Naive thymus-derived CD4-positive, alpha-beta T cell (primary cell): ENCODE measurements at regions not wholly inside any gene's neighbourhood (a gene's known extent, or its start where the extent isn't known, plus 50 kb on each side); places are given as distances from the start of the nearest gene placed in this dataset.

Experiments used
- ATAC-seq: fragments of 150-1000 bp; cut with Tn5 transposase; 2 replicates; pipeline ENCODE4 v1.10.0; 2021; ENCODE audit warnings: mild to moderate bottlenecking, moderate library complexity
- CTCF ChIA-PET: fragments of 350-600 bp; sonication (Branson Sonifier 250); formaldehyde crosslinking; loops from one replicate; lab custom pipeline; 2021; ENCODE audit warnings: antibody characterized with exemption; lab: Charles Lee
- POLR2A ChIA-PET: fragments of 350-600 bp; sonication (Branson Sonifier 250); formaldehyde crosslinking; loops from one replicate; lab custom pipeline; 2021; ENCODE audit warnings: antibody characterized with exemption, inconsistent platforms; lab: Charles Lee
- DNase-seq, 9 donors: peaks; one replicate each; pipeline versions ENCODE4 v3.0.0 to v3.0.0-alpha.2; 2020 to 2022; ENCODE audit warnings: mixed read lengths in 1 of 9
- H3K27ac ChIP-seq: one replicate; pipeline ENCODE4 v1.7.0; 2013; ENCODE audit warnings: mild to moderate bottlenecking, low read depth, low read length, moderate library complexity
- H3K27me3 ChIP-seq, 2 donors: one replicate each; pipeline ENCODE4 v1.7.0; 2013; ENCODE audit warnings: low read length in 2 of 2, mild to moderate bottlenecking in 2 of 2, moderate library complexity in 2 of 2; ENCODE audit not compliant: control insufficient read depth in 2 of 2, insufficient read depth in 2 of 2
- H3K36me3 ChIP-seq, 3 experiments: 1 replicate in 2 of 3; 2 replicates in 1 of 3; pipeline ENCODE4 v1.7.0; 2013; ENCODE audit warnings: low read length in 3 of 3, mild to moderate bottlenecking in 3 of 3, moderate library complexity in 1 of 3; ENCODE audit not compliant: insufficient read depth in 3 of 3, control insufficient read depth in 2 of 3
- H3K4me1 ChIP-seq, 2 donors: one replicate each; pipeline ENCODE4 v1.7.0; 2013; ENCODE audit warnings: low read length in 2 of 2, mild to moderate bottlenecking in 2 of 2, moderate library complexity in 1 of 2; ENCODE audit not compliant: control insufficient read depth in 2 of 2, insufficient read depth in 2 of 2
- H3K4me3 ChIP-seq: 2 replicates; pipeline ENCODE4 v1.7.0; 2013; ENCODE audit warnings: mild to moderate bottlenecking, low read length
- H3K9me3 ChIP-seq, 3 experiments: 1 replicate in 2 of 3; 2 replicates in 1 of 3; pipeline ENCODE4 v1.7.0; 2013; ENCODE audit warnings: low read length in 3 of 3; ENCODE audit not compliant: control insufficient read depth in 2 of 3
- H3K27ac Mint-ChIP-seq, 9 donors: one replicate each; pipeline ENCODE4 v1.8.0; 2020 to 2022; ENCODE audit warnings: mixed read lengths in 9 of 9, mild to moderate bottlenecking in 8 of 9, moderate library complexity in 5 of 9, inconsistent platforms in 2 of 9
- H3K27me3 Mint-ChIP-seq, 5 donors: one replicate each; pipeline ENCODE4 v1.8.0; 2021 to 2022; ENCODE audit warnings: mixed read lengths in 5 of 5, mild to moderate bottlenecking in 1 of 5
- H3K36me3 Mint-ChIP-seq, 5 donors: one replicate each; pipeline ENCODE4 v1.8.0; 2020 to 2022; ENCODE audit warnings: mixed read lengths in 5 of 5, mild to moderate bottlenecking in 3 of 5, inconsistent platforms in 1 of 5
- H3K4me1 Mint-ChIP-seq, 7 donors: one replicate each; pipeline ENCODE4 v1.8.0; 2020 to 2022; ENCODE audit warnings: mixed read lengths in 7 of 7, mild to moderate bottlenecking in 3 of 7, inconsistent platforms in 1 of 7
- H3K4me3 Mint-ChIP-seq, 10 donors: one replicate each; pipeline ENCODE4 v1.8.0; 2020 to 2022; ENCODE audit warnings: mild to moderate bottlenecking in 10 of 10, mixed read lengths in 10 of 10, moderate library complexity in 6 of 10, inconsistent platforms in 2 of 10
- H3K9me3 Mint-ChIP-seq, 11 donors: one replicate each; pipeline ENCODE4 v1.8.0; 2020 to 2022; ENCODE audit warnings: mixed read lengths in 11 of 11, mild to moderate bottlenecking in 4 of 11, inconsistent platforms in 1 of 11, moderate library complexity in 1 of 11
- intact Hi-C, 2 donors: fragments of 100-400 bp; cut with micrococcal nuclease; formaldehyde crosslinking; loops; one replicate each; pipeline ENCODE4 v1.15.1; 2023

GRCh38 chr1:5651473-5651872 is 340.8 kb downstream of the NPHP4 start:
- Histone ChIP-seq H3K27me3 (no peaks in the 10 kb centered on the region), H3K27ac (no peak overlapping the region), H3K4me3 (no peak overlapping the region), H3K4me1 (no peaks in the 10 kb centered on the region), H3K36me3 (no peaks in the 10 kb centered on the region), H3K9me3 (no peaks in the 10 kb centered on the region)
- ChIA-PET CTCF (interaction anchor here (0.5 kb wide), 1 partner anchor 1834 kb away, joined by 3 read pairs; no protein-coding TSS in a partner anchor), POLR2A (no interaction called here)
- Mint-ChIP-seq H3K27me3 (peaks cover 2 to 52% (median 20%) of the 10 kb centered on the region in 5 donors), H3K4me1 (peaks cover 0 to 4% (median 0%) of the 10 kb centered on the region in 7 donors), H3K9me3 (peaks cover 0 to 18% (median 4%) of the 10 kb centered on the region in 11 donors), H3K27ac (no peak overlapping the region), H3K36me3 (no peaks in the 10 kb centered on the region), H3K4me3 (no peak overlapping the region)
- no peak for DNase-seq
- intact Hi-C loops = no loop called here
- ATAC-seq = no peak

- intact Hi-C loops = no loop called here
- ChIA-PET POLR2A (no interaction called here), CTCF (no interaction called here)
- ATAC-seq = no peak
- Histone ChIP-seq H3K27me3 (no peaks in the 10 kb centered on the region), H3K27ac (no peak overlapping the region), H3K9me3 (no peaks in the 10 kb centered on the region), H3K4me1 (no peaks in the 10 kb centered on the region), H3K36me3 (no peaks in the 10 kb centered on the region), H3K4me3 (no peak overlapping the region)
- H3K27ac Mint-ChIP-seq = no peak overlapping the region
- H3K4me1 Mint-ChIP-seq = peaks cover 0 to 4% (median 0%) of the 10 kb centered on the region in 7 donors
- H3K36me3 Mint-ChIP-seq = no peaks in the 10 kb centered on the region
- H3K4me3 Mint-ChIP-seq = no peak overlapping the region
- H3K9me3 Mint-ChIP-seq = peaks cover 0 to 18% (median 4%) of the 10 kb centered on the region in 11 donors
- H3K27me3 Mint-ChIP-seq = peaks cover 2 to 52% (median 22%) of the 10 kb centered on the region in 5 donors
- DNase-seq = no peak
Measured at GRCh38 chr1:5651027-5651410, 341.2 kb downstream of the NPHP4 start.

- H3K4me1 Mint-ChIP-seq = peaks cover 0 to 4% (median 0%) of the 10 kb centered on the region in 7 donors
- H3K27ac Mint-ChIP-seq = no peak overlapping the region
- H3K36me3 Mint-ChIP-seq = no peaks in the 10 kb centered on the region
Measured at GRCh38 chr1:5650283-5651026, 341.8 kb downstream of the NPHP4 start.

GRCh38 chr1:5649795-5650194 is 342.4 kb downstream of the NPHP4 start:
- ChIA-PET POLR2A (no interaction called here), CTCF (no interaction called here)
- H3K27me3 ChIP-seq = no peaks in the 10 kb centered on the region
- H3K4me3 ChIP-seq = no peak overlapping the region
- no peak for DNase-seq
- no peaks in the 10 kb centered on the region for H3K4me1 ChIP-seq
- Mint-ChIP-seq H3K9me3 (peaks cover 0 to 19% (median 4%) of the 10 kb centered on the region in 11 donors), H3K27ac (no peak overlapping the region), H3K27me3 (peaks cover 2 to 48% (median 22%) of the 10 kb centered on the region in 5 donors), H3K4me1 (peaks cover 0 to 4% (median 0%) of the 10 kb centered on the region in 7 donors), H3K4me3 (no peak overlapping the region), H3K36me3 (no peaks in the 10 kb centered on the region)
- intact Hi-C loops = no loop called here
- ATAC-seq = no peak
- H3K9me3 ChIP-seq = no peaks in the 10 kb centered on the region
- H3K27ac ChIP-seq = no peak overlapping the region
- no peaks in the 10 kb centered on the region for H3K36me3 ChIP-seq

More at GRCh38 chr1:5650283-5651026, 341.8 kb downstream of the NPHP4 start:
- no peak overlapping the region for H3K4me3 ChIP-seq
- Mint-ChIP-seq H3K27me3 (peaks cover 2 to 48% (median 22%) of the 10 kb centered on the region in 5 donors), H3K9me3 (peaks cover 0 to 20% (median 4%) of the 10 kb centered on the region in 11 donors), H3K4me3 (no peak overlapping the region)
- H3K4me1 ChIP-seq = no peaks in the 10 kb centered on the region
- CTCF ChIA-PET = no interaction called here
- H3K27me3 ChIP-seq = no peaks in the 10 kb centered on the region
- no peak for DNase-seq
- POLR2A ChIA-PET = no interaction called here
- intact Hi-C loops = no loop called here
- no peaks in the 10 kb centered on the region for H3K9me3 ChIP-seq
- no peak overlapping the region for H3K27ac ChIP-seq
- no peak for ATAC-seq
- H3K36me3 ChIP-seq = no peaks in the 10 kb centered on the region

GRCh38 chr1:5649166-5649551 is 343.1 kb downstream of the NPHP4 start:
- peaks cover 0 to 4% (median 0%) of the 10 kb centered on the region in 7 donors for H3K4me1 Mint-ChIP-seq
- H3K9me3 Mint-ChIP-seq = peaks cover 0 to 22% (median 4%) of the 10 kb centered on the region in 11 donors
- CTCF ChIA-PET = no interaction called here
- H3K36me3 Mint-ChIP-seq = no peaks in the 10 kb centered on the region
- H3K4me1 ChIP-seq = no peaks in the 10 kb centered on the region
- no peaks in the 10 kb centered on the region for H3K36me3 ChIP-seq
- intact Hi-C loops = no loop called here
- no peak overlapping the region for H3K4me3 Mint-ChIP-seq
- ATAC-seq (no peak), DNase-seq (no peak)
- no peaks in the 10 kb centered on the region for H3K9me3 ChIP-seq
- no peak overlapping the region for H3K27ac Mint-ChIP-seq
- peaks cover 2 to 53% (median 22%) of the 10 kb centered on the region in 5 donors for H3K27me3 Mint-ChIP-seq
- no peak overlapping the region for H3K4me3 ChIP-seq
- POLR2A ChIA-PET = no interaction called here
- H3K27me3 ChIP-seq = no peaks in the 10 kb centered on the region
- H3K27ac ChIP-seq = no peak overlapping the region

- CTCF ChIA-PET = no interaction called here
- DNase-seq = no peak
Measured at GRCh38 chr1:5648410-5649165, 343.6 kb downstream of the NPHP4 start.

More at GRCh38 chr1:5648410-5649165, 343.6 kb downstream of the NPHP4 start:
- POLR2A ChIA-PET = no interaction called here
- Histone ChIP-seq H3K9me3 (no peaks in the 10 kb centered on the region), H3K36me3 (no peaks in the 10 kb centered on the region), H3K27me3 (no peaks in the 10 kb centered on the region), H3K4me1 (no peaks in the 10 kb centered on the region), H3K4me3 (no peak overlapping the region), H3K27ac (no peak overlapping the region)
- Mint-ChIP-seq H3K4me1 (peaks cover 0 to 5% (median 0%) of the 10 kb centered on the region in 7 donors), H3K36me3 (no peaks in the 10 kb centered on the region), H3K27ac (no peak overlapping the region), H3K9me3 (peaks cover 0 to 18% (median 3%) of the 10 kb centered on the region in 11 donors), H3K4me3 (no peak overlapping the region), H3K27me3 (peaks cover 2 to 55% (median 22%) of the 10 kb centered on the region in 5 donors)
- ATAC-seq = no peak
- intact Hi-C loops = no loop called here
